ENCODE measurements at regions not wholly inside any gene's neighbourhood (a gene's known extent, or its start where the extent isn't known, plus 50 kb on each side); places are given as distances from the start of the nearest gene placed in this dataset.

DNA sequence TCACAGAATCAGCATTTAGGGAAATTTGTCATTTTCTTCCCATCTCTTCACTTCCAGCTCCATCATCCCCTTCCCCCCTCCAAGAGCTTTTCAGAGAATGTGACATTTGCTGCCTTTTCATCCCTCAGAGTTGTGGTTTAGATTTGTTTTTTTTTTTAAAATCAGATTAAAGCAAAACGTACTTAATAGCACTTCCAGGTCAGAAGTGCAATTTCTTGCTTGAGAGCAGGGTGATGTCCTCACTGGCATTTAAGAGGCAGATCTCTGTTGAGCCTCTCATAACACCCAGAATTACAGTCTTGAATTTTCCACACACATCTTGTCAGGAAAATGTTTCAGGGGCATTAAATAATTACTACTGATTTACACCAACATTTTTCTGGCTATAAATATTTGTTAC is 236.8 kb upstream of the VLDLR start:
- Histone ChIP-seq H3K4me1 (no peaks in the 10 kb centered on the region), H3K27me3 (ENCODE audit: control insufficient read depth, insufficient read depth, low read length) (no peaks in the 10 kb centered on the region), H3K9me3 (ENCODE audit: control insufficient read depth, low read length) (no peaks in the 10 kb centered on the region), H3K79me2 (no peaks in the 10 kb centered on the region), H2AFZ (no peak overlapping the region), H3K4me3 (ENCODE audit: low read depth, low read length) (no peak overlapping the region), H3K9ac (no peak overlapping the region), H3K36me3 (ENCODE audit: control insufficient read depth, insufficient read depth, low read length) (no peaks in the 10 kb centered on the region), H3K27ac (no peak overlapping the region), H3K4me2 (ENCODE audit: low read length) (no peak overlapping the region)
- no peak for TF ChIP-seq CTCF (IDR thresholded peaks at IDR 0.05)

GRCh38 chr9:2385746-2386145 is 235.8 kb upstream of the VLDLR start:
- no peaks in the 10 kb centered on the region for H3K4me1 ChIP-seq
- no peak overlapping the region for H2AFZ ChIP-seq
- H3K79me2 ChIP-seq, result no peaks in the 10 kb centered on the region
- H3K9ac ChIP-seq, result no peak overlapping the region
- H3K27ac ChIP-seq, result no peak overlapping the region
- H3K27me3 ChIP-seq (ENCODE audit: control insufficient read depth, insufficient read depth, low read length), result no peaks in the 10 kb centered on the region
- no peaks in the 10 kb centered on the region for H3K36me3 ChIP-seq (ENCODE audit: control insufficient read depth, insufficient read depth, low read length)
- TF ChIP-seq CTCF (IDR thresholded peaks at IDR 0.05), result no peak
- H3K9me3 ChIP-seq (ENCODE audit: control insufficient read depth, low read length), result no peaks in the 10 kb centered on the region
- no peak overlapping the region for H3K4me3 ChIP-seq (ENCODE audit: low read depth, low read length)
- no peak overlapping the region for H3K4me2 ChIP-seq (ENCODE audit: low read length)

DNA sequence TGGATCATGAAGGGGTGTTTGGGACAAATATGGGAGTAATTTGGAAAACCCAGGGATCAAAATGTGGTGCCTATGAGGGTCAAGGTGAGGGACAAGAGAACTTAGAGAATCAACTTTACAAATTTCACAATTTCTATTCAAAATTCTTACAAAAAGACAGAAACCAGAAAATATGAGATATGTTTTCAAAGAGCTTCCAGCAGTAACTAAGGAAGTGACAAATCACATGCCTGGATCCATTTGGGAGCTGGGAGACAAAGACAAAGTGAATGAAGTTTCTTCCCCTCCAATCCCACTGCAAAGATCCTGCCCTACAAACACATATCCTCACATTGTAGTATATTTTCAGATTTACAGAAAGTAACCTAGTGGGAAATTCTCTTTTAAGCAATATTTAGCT is 235.0 kb upstream of the VLDLR start:
- Histone ChIP-seq H3K9ac (no peak overlapping the region), H3K36me3 (ENCODE audit: control insufficient read depth, insufficient read depth, low read length) (no peaks in the 10 kb centered on the region), H3K79me2 (no peaks in the 10 kb centered on the region), H3K9me3 (ENCODE audit: control insufficient read depth, low read length) (no peaks in the 10 kb centered on the region), H2AFZ (no peak overlapping the region), H3K4me1 (no peaks in the 10 kb centered on the region), H3K27ac (no peak overlapping the region), H3K4me2 (ENCODE audit: low read length) (no peak overlapping the region), H3K4me3 (ENCODE audit: low read depth, low read length) (no peak overlapping the region), H3K27me3 (ENCODE audit: control insufficient read depth, insufficient read depth, low read length) (no peaks in the 10 kb centered on the region)
- no peak for TF ChIP-seq CTCF (IDR thresholded peaks at IDR 0.05)

DNA sequence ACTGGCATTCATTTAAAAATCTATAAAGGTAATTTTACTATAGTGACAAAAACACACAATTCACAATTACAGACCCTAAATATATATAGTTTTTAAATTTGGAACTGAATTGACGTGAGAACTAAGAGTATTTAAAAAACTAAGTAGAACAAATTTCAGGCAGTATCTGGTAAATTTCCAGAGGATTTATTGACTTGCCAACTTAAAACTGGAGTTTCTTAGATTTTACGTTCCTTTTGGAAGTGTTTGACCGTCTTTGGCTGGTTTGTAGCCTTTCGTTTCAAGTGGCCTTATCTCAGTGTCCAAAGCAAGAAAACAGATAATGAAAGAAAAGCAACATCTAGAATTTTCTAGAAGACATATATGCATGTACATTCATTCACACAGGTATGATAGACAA is 234.4 kb upstream of the VLDLR start:
- Histone ChIP-seq H3K4me3 (ENCODE audit: low read depth, low read length) (no peak overlapping the region), H3K9me3 (ENCODE audit: control insufficient read depth, low read length) (no peaks in the 10 kb centered on the region), H3K27ac (no peak overlapping the region), H3K9ac (no peak overlapping the region), H3K79me2 (no peaks in the 10 kb centered on the region), H3K4me1 (no peaks in the 10 kb centered on the region), H3K4me2 (ENCODE audit: low read length) (no peak overlapping the region), H2AFZ (no peak overlapping the region), H3K27me3 (ENCODE audit: control insufficient read depth, insufficient read depth, low read length) (no peaks in the 10 kb centered on the region), H3K36me3 (ENCODE audit: control insufficient read depth, insufficient read depth, low read length) (no peaks in the 10 kb centered on the region)
- TF ChIP-seq CTCF (IDR thresholded peaks at IDR 0.05), result no peak

DNA sequence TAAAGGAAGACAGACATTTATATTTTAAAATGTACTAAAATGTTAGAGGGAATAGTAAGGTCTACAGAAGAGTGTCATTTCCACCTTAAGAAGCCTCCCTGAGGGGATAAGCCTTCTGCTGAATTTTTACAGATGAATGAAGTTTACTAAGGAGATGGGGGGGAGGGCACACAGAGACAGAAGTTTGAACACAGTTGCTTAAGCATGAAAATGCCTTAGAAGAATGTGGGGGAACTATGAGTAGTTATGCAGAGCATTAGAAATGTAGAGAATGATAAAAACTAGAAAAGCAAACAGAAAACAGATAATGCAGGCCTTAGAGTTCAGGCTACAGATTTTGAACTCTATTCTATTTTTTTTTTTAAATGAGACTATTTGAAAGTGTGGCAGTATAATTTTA is 232.2 kb upstream of the VLDLR start:
- no peaks in the 10 kb centered on the region for H3K27me3 ChIP-seq (ENCODE audit: control insufficient read depth, insufficient read depth, low read length)
- no peaks in the 10 kb centered on the region for H3K36me3 ChIP-seq (ENCODE audit: control insufficient read depth, insufficient read depth, low read length)
- TF ChIP-seq CTCF (IDR thresholded peaks at IDR 0.05), result no peak
- no peak overlapping the region for H2AFZ ChIP-seq
- H3K9me3 ChIP-seq (ENCODE audit: control insufficient read depth, low read length), result no peaks in the 10 kb centered on the region
- H3K4me3 ChIP-seq (ENCODE audit: low read depth, low read length), result no peak overlapping the region
- no peak overlapping the region for H3K27ac ChIP-seq
- no peaks in the 10 kb centered on the region for H3K4me1 ChIP-seq
- H3K9ac ChIP-seq, result no peak overlapping the region
- H3K4me2 ChIP-seq (ENCODE audit: low read length), result no peak overlapping the region
- H3K79me2 ChIP-seq, result no peaks in the 10 kb centered on the region

Measured in parathyroid adenoma (tissue), 2 donors.